ENCODE measurements at regions not wholly inside any gene's neighbourhood (a gene's known extent, or its start where the extent isn't known, plus 50 kb on each side); places are given as distances from the start of the nearest gene placed in this dataset.

DNA sequence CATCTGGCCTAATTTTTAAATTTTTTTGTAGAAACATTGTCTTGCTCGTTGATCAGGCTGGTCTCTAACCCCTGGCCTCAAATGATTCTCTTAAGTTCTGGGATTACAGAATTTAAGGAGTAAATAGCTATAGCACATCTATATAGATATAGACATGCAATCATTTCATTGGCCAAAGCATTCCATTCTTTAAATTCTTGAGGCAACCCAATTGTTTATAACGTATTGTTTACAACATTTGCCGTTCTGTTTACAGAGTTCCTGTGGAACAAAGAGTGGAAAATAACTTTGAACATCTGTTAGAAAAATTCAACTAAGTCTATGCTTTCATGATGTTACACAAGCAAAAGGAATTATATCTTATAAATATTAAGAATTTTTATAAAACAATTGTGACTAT is 205.2 kb upstream of the ROBO2 start:
- Mint-ChIP-seq H3K4me3 (no peak overlapping the region), H3K9me3 (ENCODE audit: low read depth) (peaks cover 10% of the 10 kb centered on the region), H3K4me1 (no peaks in the 10 kb centered on the region), H3K27ac (no peak overlapping the region), H3K36me3 (no peaks in the 10 kb centered on the region), H3K27me3 (no peaks in the 10 kb centered on the region)
- ATAC-seq (no peak), DNase-seq (no peak)
- CTCF ChIA-PET, result no interaction called here

DNA sequence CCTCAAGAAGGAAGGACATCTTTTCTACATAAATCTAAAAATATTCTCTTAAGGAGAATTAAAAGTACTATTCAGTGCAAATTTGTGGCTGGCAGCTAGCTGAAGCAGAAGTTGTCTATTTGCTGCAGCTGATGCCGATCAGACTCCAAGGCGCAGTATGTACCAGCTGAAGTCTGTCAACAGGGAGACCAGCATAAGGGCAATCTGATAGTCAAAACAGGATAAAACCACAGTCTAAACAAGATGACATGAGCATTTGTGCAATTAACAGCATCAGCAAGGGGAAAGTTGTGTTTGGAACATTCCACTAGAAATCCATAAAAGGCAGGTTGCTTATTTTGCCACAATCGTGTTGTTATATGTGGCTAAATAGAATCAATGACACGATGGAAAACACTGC is 198.2 kb upstream of the ROBO2 start:
- Mint-ChIP-seq H3K4me3 (no peak overlapping the region), H3K27me3 (no peaks in the 10 kb centered on the region), H3K4me1 (no peaks in the 10 kb centered on the region), H3K9me3 (ENCODE audit: low read depth) (peaks cover 7% of the 10 kb centered on the region), H3K27ac (no peak overlapping the region), H3K36me3 (no peaks in the 10 kb centered on the region)
- DNase-seq, result no peak
- CTCF ChIA-PET, result no interaction called here
- no peak for ATAC-seq

DNA sequence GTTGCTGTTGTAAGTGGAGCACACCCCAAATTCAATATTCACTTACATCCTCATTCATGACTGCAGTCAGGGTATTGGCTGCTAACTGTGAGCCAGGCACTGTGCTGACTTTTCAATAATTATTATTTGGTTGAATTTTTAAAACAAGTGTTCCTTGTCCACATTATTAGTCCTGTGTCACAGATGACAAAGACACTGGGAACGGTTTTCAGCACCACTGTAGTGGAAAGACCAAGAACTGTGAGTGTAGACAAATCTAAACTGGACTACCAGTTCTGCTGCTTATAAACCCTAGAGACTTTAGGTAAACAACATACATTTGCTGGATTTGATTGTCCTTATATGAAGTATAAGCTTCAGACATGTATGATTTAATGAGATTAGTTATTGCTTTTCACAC is 197.7 kb upstream of the ROBO2 start:
- ATAC-seq (no peak), DNase-seq (no peak)
- CTCF ChIA-PET, result no interaction called here
- Mint-ChIP-seq H3K36me3 (no peaks in the 10 kb centered on the region), H3K27ac (no peak overlapping the region), H3K4me3 (no peak overlapping the region), H3K4me1 (no peaks in the 10 kb centered on the region), H3K27me3 (no peaks in the 10 kb centered on the region), H3K9me3 (ENCODE audit: low read depth) (peaks cover 7% of the 10 kb centered on the region)

DNA sequence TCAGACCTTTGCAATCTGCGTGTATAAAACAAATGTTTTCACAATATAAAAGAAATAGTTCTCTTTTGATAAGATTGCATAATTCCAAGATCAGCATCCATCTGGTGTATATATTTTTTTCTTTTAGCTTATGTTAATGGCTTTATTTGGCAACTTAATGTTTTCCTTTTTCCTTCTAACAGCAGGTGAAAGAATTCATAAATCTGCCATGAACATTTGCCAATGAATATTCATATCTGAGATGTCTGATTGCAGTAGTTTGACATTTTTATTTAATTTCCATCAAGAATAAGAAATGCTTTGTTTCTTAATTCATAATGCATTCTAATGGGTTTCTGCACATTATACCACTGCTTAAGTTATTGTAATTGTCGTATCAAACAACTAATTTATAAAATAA is 184.4 kb upstream of the ROBO2 start:
- Mint-ChIP-seq H3K36me3 (no peaks in the 10 kb centered on the region), H3K27ac (no peak overlapping the region)
- CTCF ChIA-PET, result no interaction called here

DNA sequence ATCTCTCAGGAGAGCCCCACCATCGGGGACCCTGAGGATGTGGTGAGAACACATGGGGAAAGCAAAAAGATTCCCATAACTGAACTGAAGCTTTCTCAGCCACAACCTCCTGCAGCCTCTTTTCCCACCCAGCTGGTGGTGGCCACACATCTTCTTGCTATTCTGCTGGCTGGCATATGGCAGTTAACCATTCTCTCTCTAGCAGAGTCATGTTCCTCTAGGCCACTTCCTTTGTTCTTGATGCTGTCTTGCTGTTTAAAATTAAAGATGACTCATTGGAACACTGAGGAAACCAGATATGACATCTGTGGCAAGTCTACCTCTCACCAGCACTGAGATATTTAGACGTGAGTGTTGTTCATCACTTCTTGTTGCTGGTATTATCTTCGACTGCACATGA is 180.3 kb upstream of the ROBO2 start:
- Mint-ChIP-seq H3K27ac (no peak overlapping the region), H3K4me1 (no peaks in the 10 kb centered on the region), H3K9me3 (ENCODE audit: low read depth) (peaks cover 9% of the 10 kb centered on the region), H3K4me3 (no peak overlapping the region), H3K27me3 (no peaks in the 10 kb centered on the region), H3K36me3 (no peaks in the 10 kb centered on the region)
- no peak for ATAC-seq
- no peak for DNase-seq
- CTCF ChIA-PET, result no interaction called here

More for the DNA sequence above, 184.4 kb upstream of the ROBO2 start:
- Mint-ChIP-seq H3K27me3 (no peaks in the 10 kb centered on the region), H3K4me3 (no peak overlapping the region), H3K4me1 (no peaks in the 10 kb centered on the region), H3K9me3 (ENCODE audit: low read depth) (peaks cover 14% of the 10 kb centered on the region)
- ATAC-seq (no peak), DNase-seq (no peak)

DNA sequence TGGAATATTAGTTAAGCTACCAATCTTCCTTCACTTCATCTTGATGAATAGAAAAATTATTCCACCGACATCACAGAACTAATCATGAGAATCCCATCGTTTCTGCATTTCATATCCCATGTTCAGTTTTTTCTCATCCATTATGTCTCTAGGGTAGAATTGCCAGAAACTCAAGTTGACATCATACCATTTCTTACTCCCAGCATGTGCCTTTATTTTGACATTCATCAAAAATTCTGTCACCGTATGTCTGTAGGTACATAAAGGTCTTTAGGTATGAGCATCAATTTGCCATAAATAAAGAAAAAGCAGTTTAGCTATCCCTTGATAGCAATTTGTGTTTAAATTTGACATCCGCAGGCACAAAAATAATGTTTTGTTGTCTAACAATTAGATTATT is 175.5 kb upstream of the ROBO2 start:
- CTCF ChIA-PET, result no interaction called here
- H3K36me3 Mint-ChIP-seq, result no peaks in the 10 kb centered on the region
- H3K27me3 Mint-ChIP-seq, result no peaks in the 10 kb centered on the region
- no peak overlapping the region for H3K27ac Mint-ChIP-seq
- H3K9me3 Mint-ChIP-seq (ENCODE audit: low read depth), result peaks cover 6% of the 10 kb centered on the region
- no peak for DNase-seq
- H3K4me3 Mint-ChIP-seq, result no peak overlapping the region
- H3K4me1 Mint-ChIP-seq, result no peaks in the 10 kb centered on the region
- ATAC-seq, result no peak

DNA sequence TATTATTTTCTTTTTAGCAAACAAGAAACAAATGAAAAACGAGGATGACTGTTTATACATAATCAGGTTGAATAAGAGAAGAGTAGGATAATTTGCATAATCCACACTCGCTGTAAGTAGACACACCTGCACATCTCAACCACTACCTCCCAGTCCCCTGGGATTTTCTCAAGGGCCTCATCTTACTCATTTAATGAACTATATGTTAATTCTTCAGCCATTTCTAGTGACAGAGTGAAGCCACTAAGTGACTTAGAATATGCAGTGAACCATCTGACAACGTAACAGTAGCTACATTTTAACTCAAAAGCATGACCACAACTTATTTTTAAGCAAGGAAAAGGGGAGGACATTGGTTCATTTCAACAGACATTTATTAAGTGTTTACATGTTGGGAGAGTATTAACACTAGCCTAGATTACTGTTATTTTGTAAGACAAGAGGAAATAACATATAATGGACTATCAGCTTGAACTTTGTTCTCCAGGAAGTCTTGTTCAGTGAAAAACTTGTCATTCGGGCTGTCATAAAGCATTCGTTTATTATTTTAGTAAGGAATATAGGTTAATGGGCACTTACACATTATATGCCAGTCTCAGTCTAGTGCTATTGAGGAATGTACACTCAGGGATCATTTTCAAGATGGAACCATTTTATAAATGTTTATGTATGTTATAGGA is 173.0 kb upstream of the ROBO2 start:
- CTCF ChIA-PET, result no interaction called here
- Mint-ChIP-seq H3K9me3 (ENCODE audit: low read depth) (peaks cover 3% of the 10 kb centered on the region), H3K27me3 (no peaks in the 10 kb centered on the region), H3K4me1 (no peaks in the 10 kb centered on the region), H3K27ac (no peak overlapping the region), H3K4me3 (no peak overlapping the region), H3K36me3 (no peaks in the 10 kb centered on the region)
- DNase-seq (no peak), ATAC-seq (no peak)

DNA sequence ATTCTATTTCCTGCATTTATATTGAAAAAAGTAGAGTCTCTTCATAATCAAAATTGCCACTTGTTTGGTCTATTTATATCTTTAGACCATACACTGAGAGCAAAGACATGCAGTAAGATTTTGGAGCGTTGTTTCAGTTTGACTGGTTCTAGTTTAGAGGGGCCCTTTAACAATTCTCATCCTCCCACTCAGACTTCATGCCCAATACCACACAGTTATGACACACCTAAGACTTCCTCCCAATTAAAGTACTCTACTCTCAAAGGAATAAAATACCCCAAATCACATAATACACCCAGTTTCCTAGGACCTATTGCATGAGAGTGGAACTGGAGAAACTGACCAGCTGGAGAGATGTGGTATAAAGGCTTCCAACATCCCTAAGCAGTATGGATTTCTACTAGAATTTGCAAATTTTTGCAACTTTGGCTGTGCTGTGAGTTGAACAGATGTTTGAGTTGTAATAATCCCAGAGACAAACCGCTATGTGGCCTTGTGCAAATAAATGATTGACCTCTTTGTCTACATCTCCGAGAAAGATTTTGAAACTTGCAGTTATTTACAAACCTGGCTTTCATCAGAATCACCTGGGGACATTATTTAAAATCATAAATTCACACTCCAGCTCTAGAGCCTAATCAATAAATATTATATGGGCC is 170.0 kb upstream of the ROBO2 start:
- H3K27me3 Mint-ChIP-seq, result no peaks in the 10 kb centered on the region
- peaks cover 6% of the 10 kb centered on the region for H3K9me3 Mint-ChIP-seq (ENCODE audit: low read depth)
- no peak overlapping the region for H3K27ac Mint-ChIP-seq
- H3K4me3 Mint-ChIP-seq, result no peak overlapping the region
- no peak for ATAC-seq
- no peak for DNase-seq
- no peaks in the 10 kb centered on the region for H3K36me3 Mint-ChIP-seq
- CTCF ChIA-PET, result no interaction called here
- H3K4me1 Mint-ChIP-seq, result no peaks in the 10 kb centered on the region

DNA sequence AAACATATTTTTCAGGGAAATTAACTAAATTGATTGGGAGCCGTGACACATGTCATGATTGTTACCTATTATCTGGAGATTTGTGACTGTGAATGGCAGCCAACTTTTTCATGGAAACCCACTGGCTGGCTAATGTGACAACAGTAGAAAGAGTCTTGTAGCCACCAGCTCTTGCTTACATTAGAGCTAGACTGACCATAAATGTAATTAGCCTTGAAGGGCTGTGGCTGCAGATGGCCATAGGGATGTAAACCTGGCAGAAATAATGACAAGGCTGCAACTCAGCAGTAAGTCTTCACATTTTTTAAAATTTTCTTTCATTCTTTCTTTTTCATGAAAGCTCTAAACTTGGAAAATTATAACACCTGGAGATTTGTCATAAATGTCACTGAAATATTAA is 168.2 kb upstream of the ROBO2 start:
- Mint-ChIP-seq H3K9me3 (ENCODE audit: low read depth) (peaks cover 6% of the 10 kb centered on the region), H3K27ac (no peak overlapping the region), H3K27me3 (no peaks in the 10 kb centered on the region), H3K36me3 (no peaks in the 10 kb centered on the region), H3K4me1 (no peaks in the 10 kb centered on the region), H3K4me3 (no peak overlapping the region)
- no peak for DNase-seq
- ATAC-seq, result no peak
- CTCF ChIA-PET, result no interaction called here

DNA sequence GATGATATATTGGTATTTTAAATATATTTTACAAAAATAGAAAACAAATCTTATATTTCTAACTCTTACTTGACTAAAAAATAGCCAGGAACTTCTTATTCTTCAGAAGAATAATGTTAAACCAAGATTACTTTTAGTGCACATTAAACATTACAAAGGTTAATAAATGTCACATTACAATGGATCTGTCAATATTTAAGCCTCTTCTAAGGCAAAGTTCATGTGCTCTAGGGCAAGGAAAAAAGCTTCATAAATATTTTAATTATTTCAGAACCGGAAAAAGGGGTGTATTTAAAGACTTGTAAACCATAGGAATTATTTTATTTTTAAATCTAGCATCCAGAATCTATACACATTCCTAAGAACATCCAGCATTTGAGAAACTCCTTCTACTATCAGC is 166.9 kb upstream of the ROBO2 start:
- Mint-ChIP-seq H3K27ac (no peak overlapping the region), H3K27me3 (no peaks in the 10 kb centered on the region), H3K36me3 (no peaks in the 10 kb centered on the region), H3K4me1 (no peaks in the 10 kb centered on the region), H3K4me3 (no peak overlapping the region), H3K9me3 (ENCODE audit: low read depth) (peaks cover 6% of the 10 kb centered on the region)
- CTCF ChIA-PET, result no interaction called here
- DNase-seq (no peak), ATAC-seq (no peak)

DNA sequence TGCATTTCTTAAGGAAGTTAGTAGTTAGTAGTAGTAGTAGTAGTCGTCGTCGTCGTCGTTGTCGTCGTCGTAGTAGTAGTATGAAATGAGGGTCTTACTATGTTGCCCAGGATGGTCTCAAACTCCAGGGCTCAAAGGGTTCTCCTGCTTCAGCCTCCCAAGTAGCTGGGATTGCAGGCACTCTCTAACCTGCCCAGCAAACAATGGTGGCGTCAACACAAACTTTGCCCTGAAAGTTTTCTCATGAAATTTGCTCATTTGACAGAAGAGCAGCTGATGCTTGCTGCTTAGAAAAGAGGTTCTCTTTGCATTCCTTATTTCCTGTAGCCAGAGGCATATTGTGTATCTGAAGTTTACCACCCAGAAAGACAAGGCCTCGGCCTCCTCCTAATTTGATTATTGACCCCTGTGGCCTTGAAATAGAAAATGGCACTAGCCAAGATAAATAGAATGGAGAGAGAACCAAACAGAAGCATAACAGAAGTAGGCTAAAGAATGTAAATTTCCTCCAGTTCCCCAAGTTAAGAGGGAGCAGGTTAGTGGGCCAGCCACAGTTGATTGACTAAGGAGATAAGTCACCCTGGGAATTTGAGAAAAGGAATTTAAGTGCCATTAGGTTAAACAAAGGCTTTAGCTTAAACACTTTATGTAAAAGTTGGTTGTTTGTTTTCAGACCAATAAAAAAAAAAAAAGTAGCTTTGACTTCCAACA is 166.2 kb upstream of the ROBO2 start:
- Mint-ChIP-seq H3K4me3 (no peak overlapping the region), H3K36me3 (no peaks in the 10 kb centered on the region), H3K27ac (no peak overlapping the region), H3K9me3 (ENCODE audit: low read depth) (peaks cover 6% of the 10 kb centered on the region), H3K4me1 (no peaks in the 10 kb centered on the region), H3K27me3 (no peaks in the 10 kb centered on the region)
- ATAC-seq, result no peak
- CTCF ChIA-PET, result no interaction called here
- no peak for DNase-seq

DNA sequence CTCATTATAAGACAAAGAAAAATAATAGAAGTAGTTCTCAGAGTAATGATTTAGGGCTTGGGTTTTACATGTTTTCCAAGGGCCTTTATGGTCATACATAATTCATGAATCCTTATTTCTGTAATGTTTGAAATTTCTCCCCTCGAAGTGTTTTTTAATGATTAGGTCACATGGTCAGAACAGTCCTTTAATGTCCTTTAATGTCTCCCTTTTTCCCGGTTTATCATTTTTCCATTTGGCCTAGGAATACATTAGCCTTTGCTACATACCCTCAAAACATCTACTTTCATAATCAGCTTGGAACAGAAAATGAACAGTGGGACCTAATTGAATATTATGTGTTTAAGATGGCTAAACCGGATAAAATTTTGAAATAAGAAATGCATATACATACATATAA is 159.9 kb upstream of the ROBO2 start:
- CTCF ChIA-PET, result no interaction called here

DNA sequence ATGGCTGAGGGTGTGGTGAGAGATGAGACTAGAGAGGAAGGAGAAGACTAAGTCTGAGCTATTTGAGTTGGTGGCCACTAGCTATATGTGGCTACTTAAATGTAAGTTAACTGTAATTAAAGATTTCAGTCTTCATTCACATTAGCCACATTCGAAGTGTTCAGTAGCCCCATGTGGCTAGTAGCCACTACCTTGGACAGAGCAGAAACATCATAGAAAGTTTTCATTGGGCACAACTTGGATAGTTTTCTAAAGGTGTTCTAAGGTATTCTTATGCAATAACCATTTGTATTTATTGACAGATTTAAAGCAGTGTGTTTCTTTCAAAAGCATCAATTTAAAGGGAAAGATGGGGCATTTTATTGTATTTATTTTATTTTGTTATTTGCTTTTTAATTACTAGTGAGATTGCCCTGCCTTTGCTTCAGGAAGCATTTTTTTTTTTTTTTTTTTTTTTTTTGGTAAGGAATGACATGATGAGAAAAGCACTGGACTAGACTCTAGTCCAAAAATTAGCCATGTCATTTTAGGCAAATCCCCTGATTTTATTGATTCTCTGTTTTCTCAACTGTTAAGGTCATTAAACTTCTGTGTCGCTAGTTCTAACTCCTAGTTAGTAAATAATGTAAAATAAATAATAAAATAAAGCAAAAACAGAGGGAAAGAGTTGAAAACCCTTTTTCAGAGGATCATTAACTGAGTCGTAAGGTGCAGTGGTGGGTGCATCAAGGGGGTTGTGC is 153.0 kb upstream of the ROBO2 start:
- H3K27me3 Mint-ChIP-seq, result no peaks in the 10 kb centered on the region
- H3K36me3 Mint-ChIP-seq, result no peaks in the 10 kb centered on the region
- DNase-seq (no peak), ATAC-seq (no peak)
- no peaks in the 10 kb centered on the region for H3K4me1 Mint-ChIP-seq
- H3K27ac Mint-ChIP-seq, result no peak overlapping the region
- H3K4me3 Mint-ChIP-seq, result no peak overlapping the region
- H3K9me3 Mint-ChIP-seq (ENCODE audit: low read depth), result peaks cover 12% of the 10 kb centered on the region
- CTCF ChIA-PET, result no interaction called here

More for the DNA sequence above, 159.9 kb upstream of the ROBO2 start:
- Mint-ChIP-seq H3K27ac (no peak overlapping the region), H3K9me3 (ENCODE audit: low read depth) (peaks cover 7% of the 10 kb centered on the region), H3K4me3 (no peak overlapping the region), H3K27me3 (no peaks in the 10 kb centered on the region), H3K36me3 (no peaks in the 10 kb centered on the region), H3K4me1 (no peaks in the 10 kb centered on the region)
- DNase-seq, result no peak
- no peak for ATAC-seq

DNA sequence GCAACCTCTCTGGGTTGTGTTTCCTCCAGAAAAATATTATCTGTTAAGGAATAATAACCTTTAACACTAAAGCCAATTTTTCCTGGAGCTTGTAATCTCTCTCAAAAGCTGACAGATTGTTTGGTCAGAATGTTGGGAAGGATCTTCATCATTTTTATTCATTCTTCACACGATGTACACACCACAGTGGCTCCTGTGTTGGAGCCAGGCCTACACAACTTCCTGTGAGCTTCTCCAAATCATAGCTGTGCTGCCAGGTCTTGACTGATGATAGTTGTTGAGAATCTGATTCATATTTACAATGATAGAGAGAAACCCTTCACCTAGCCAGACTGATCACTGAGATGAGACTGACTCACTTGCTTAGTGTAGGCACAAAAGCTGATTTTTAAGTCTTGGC is 151.0 kb upstream of the ROBO2 start:
- Mint-ChIP-seq H3K36me3 (no peaks in the 10 kb centered on the region), H3K4me1 (no peaks in the 10 kb centered on the region), H3K9me3 (ENCODE audit: low read depth) (peaks cover 9% of the 10 kb centered on the region), H3K4me3 (no peak overlapping the region), H3K27ac (no peak overlapping the region), H3K27me3 (no peaks in the 10 kb centered on the region)
- ATAC-seq (no peak), DNase-seq (no peak)
- CTCF ChIA-PET, result no interaction called here
